ENCODE measurements at regions not wholly inside any gene's neighbourhood (a gene's known extent, or its start where the extent isn't known, plus 50 kb on each side); places are given as distances from the start of the nearest gene placed in this dataset.
"Not testable (repeated sequence)": the region's sequence is repeated elsewhere in the genome, so short reads cannot be mapped to it uniquely, and the experiment has no call there.

DNA sequence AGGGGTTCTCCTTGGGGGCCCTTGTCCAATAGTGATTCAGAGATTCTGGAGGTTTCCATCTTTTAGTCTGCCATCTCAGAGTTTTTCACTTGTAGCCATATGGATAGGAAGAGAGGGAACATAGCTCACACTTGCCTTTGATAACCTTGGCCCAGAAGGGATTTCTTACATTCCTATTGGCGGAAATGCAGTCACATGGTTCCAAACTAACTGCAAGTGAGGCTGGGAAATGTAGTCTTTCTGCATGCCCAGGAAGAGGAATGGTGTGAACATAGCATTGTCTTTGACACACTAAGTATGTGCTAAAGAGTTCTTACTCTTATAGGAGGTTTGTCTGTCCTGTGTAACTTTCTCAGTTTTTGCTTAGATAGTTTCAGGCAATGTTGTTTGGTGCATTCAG is 161.8 kb upstream of the OSBPL11 start:
- TF ChIP-seq, protein P1, sequence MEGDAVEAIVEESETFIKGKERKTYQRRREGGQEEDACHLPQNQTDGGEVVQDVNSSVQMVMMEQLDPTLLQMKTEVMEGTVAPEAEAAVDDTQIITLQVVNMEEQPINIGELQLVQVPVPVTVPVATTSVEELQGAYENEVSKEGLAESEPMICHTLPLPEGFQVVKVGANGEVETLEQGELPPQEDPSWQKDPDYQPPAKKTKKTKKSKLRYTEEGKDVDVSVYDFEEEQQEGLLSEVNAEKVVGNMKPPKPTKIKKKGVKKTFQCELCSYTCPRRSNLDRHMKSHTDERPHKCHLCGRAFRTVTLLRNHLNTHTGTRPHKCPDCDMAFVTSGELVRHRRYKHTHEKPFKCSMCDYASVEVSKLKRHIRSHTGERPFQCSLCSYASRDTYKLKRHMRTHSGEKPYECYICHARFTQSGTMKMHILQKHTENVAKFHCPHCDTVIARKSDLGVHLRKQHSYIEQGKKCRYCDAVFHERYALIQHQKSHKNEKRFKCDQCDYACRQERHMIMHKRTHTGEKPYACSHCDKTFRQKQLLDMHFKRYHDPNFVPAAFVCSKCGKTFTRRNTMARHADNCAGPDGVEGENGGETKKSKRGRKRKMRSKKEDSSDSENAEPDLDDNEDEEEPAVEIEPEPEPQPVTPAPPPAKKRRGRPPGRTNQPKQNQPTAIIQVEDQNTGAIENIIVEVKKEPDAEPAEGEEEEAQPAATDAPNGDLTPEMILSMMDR (IDR thresholded peaks at IDR 0.05), result not testable (repeated sequence)
- not testable (repeated sequence) for TF ChIP-seq EP300, POLR2A (IDR thresholded peaks at IDR 0.05)
